ENCODE measurements at regions not wholly inside any gene's neighbourhood (a gene's known extent, or its start where the extent isn't known, plus 50 kb on each side); places are given as distances from the start of the nearest gene placed in this dataset.

DNA sequence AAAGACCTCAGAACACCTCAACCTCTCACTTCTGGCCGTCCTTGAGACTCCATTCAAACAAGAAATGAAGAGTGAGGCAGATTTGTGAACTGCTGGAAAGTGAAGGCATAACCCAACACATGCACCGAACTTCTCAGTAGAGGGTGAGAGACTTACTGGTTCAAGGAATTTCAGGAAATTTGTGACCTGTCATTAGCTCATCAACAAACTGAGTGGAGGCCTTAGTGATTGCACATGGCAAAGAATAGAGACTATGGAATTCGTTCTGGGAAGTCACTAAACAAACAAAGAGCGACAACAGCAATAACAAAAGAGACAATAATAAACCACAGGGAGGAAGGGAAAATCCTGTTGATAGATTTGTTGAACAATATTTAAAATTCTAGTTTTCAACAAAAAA is 125.0 kb upstream of the AKR1E2 start:
- no peak overlapping the region for H3K27ac ChIP-seq
- DNase-seq (no peak), ATAC-seq (no peak)
- peaks cover 17% of the 10 kb centered on the region for H3K4me1 ChIP-seq
- TF ChIP-seq, protein P1, sequence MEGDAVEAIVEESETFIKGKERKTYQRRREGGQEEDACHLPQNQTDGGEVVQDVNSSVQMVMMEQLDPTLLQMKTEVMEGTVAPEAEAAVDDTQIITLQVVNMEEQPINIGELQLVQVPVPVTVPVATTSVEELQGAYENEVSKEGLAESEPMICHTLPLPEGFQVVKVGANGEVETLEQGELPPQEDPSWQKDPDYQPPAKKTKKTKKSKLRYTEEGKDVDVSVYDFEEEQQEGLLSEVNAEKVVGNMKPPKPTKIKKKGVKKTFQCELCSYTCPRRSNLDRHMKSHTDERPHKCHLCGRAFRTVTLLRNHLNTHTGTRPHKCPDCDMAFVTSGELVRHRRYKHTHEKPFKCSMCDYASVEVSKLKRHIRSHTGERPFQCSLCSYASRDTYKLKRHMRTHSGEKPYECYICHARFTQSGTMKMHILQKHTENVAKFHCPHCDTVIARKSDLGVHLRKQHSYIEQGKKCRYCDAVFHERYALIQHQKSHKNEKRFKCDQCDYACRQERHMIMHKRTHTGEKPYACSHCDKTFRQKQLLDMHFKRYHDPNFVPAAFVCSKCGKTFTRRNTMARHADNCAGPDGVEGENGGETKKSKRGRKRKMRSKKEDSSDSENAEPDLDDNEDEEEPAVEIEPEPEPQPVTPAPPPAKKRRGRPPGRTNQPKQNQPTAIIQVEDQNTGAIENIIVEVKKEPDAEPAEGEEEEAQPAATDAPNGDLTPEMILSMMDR (IDR thresholded peaks at IDR 0.05) = no peak
- no peaks in the 10 kb centered on the region for H3K9me3 ChIP-seq
- no peaks in the 10 kb centered on the region for H3K36me3 ChIP-seq
- H3K27me3 ChIP-seq (ENCODE audit: low read depth) = no peaks in the 10 kb centered on the region
- intact Hi-C loops (cut with DNase I) = no loop called here
- no peak overlapping the region for H3K4me3 ChIP-seq

DNA sequence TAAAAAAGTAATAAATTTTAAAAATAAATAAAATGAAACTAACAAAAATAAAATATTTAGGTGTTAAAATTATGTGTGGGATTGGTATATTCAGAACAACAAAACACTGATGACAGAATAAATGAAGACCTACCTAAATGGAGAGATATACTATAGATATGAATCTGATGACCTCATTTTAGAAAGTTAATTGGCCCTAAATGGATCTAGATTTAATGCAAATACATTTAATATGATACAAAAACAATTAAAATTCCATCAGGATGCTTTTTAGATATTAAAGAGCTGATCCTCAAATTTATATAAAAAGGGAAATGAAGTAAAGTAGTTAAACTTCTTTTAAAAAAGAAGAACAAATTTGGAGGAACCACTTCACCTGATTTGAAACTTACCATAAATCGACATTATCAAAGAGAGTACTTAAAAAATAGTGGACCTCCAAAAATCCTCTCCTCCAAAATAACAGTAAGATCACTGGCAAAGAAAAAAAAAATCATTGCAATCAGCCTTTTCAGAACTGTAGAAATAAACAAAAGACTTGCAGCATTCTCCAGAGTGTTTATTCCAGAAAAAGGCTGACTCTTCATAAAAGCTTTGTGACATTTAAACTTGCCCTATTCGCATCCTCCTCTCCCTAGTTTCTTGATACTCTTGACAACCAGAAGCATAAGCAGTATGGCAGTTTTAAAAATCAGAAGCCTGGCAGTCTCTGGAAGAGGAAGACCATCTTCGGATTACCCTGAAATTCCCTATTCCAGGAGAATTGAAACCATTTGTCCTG is 125.9 kb upstream of the AKR1E2 start:
- intact Hi-C loops (cut with DNase I) = no loop called here
- no peak overlapping the region for H3K27ac ChIP-seq
- TF ChIP-seq, protein P1 (IDR thresholded peaks at IDR 0.05) = no peak
- no peaks in the 10 kb centered on the region for H3K9me3 ChIP-seq
- no peak overlapping the region for H3K4me3 ChIP-seq
- no peak for DNase-seq
- H3K36me3 ChIP-seq = no peaks in the 10 kb centered on the region
- ATAC-seq = no peak
- H3K27me3 ChIP-seq (ENCODE audit: low read depth) = no peaks in the 10 kb centered on the region
- H3K4me1 ChIP-seq = peaks cover 17% of the 10 kb centered on the region

DNA sequence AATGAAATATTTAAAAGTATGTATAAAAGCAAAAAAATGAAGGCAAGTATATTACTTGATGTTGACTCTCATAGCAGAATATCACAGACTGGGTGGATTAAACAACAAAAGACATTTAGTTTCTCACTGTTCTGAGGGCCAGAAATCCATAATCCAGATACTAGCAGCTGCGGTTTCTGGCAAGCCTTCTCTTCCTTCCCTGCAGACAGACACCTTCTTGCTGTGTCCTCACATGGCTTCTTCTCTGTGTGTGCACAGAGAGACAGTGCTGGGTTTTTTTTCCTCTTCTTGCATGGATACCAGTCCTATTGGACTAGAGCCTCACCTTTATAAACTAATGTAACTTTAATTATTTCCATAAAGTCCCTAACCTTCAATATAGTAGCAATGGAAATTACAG is 127.9 kb upstream of the AKR1E2 start:
- intact Hi-C loops (cut with DNase I) = no loop called here
- no peaks in the 10 kb centered on the region for H3K36me3 ChIP-seq
- no peaks in the 10 kb centered on the region for H3K9me3 ChIP-seq
- H3K27ac ChIP-seq = no peak overlapping the region
- H3K27me3 ChIP-seq (ENCODE audit: low read depth) = no peaks in the 10 kb centered on the region
- TF ChIP-seq, protein P1 (IDR thresholded peaks at IDR 0.05) = no peak
- H3K4me3 ChIP-seq = no peak overlapping the region
- DNase-seq = no peak
- no peaks in the 10 kb centered on the region for H3K4me1 ChIP-seq
- no peak for ATAC-seq

DNA sequence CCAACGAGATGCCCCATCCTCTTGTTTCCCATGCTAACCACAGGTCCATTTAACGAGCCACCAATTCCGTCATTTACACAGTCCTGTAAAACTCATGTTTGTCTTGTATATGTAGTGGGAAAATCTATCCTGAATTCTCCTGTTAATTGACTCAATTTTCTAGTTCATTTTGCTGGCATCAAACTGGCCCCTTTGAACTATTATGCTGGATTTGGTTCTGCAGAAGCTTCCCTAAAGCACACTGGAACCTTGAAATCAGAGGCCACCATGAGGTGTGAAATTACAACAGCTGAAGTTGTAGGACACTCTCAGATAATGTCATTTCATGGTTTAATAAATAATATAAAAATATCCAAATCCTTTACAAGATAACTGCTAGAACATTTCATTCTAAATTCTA is 129.8 kb upstream of the AKR1E2 start:
- intact Hi-C loops (cut with DNase I) = no loop called here

DNA sequence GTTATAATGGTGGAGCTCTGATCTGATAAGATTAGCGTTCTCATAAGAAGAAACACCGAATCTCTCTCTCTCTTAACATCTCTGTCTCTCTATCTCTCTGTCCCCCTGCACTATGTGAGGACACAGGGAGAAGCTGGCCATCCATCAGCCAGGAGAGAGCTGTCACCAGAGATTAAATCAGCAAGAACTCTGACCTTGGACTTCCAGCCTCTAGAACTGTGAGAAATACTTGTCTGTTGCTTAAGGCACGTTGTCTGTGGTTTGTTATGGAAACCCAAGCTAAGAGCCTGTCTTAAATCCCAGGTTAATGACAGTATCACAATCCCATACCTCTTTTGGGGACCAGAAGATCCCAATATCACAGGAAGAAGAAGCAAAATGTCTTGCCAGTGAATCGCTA is 132.0 kb upstream of the AKR1E2 start:
- intact Hi-C loops (cut with DNase I) = no loop called here
- Histone ChIP-seq H3K27me3 (ENCODE audit: low read depth) (no peaks in the 10 kb centered on the region), H3K36me3 (no peaks in the 10 kb centered on the region), H3K27ac (no peak overlapping the region), H3K9me3 (no peaks in the 10 kb centered on the region), H3K4me3 (no peak overlapping the region), H3K4me1 (no peaks in the 10 kb centered on the region)
- no peak for ATAC-seq
- TF ChIP-seq, protein P1 (IDR thresholded peaks at IDR 0.05) = no peak
- DNase-seq = no peak

More for the DNA sequence above, 129.8 kb upstream of the AKR1E2 start:
- no peak for DNase-seq
- no peak for ATAC-seq
- H3K4me3 ChIP-seq = no peak overlapping the region
- TF ChIP-seq, protein P1 (IDR thresholded peaks at IDR 0.05) = no peak
- no peaks in the 10 kb centered on the region for H3K4me1 ChIP-seq
- H3K27me3 ChIP-seq (ENCODE audit: low read depth) = no peaks in the 10 kb centered on the region
- no peak overlapping the region for H3K27ac ChIP-seq
- H3K9me3 ChIP-seq = no peaks in the 10 kb centered on the region
- no peaks in the 10 kb centered on the region for H3K36me3 ChIP-seq

Data from lower lobe of right lung (tissue), 2 donors.